ENCODE measurements at regions not wholly inside any gene's neighbourhood (a gene's known extent, or its start where the extent isn't known, plus 50 kb on each side); places are given as distances from the start of the nearest gene placed in this dataset.

DNA sequence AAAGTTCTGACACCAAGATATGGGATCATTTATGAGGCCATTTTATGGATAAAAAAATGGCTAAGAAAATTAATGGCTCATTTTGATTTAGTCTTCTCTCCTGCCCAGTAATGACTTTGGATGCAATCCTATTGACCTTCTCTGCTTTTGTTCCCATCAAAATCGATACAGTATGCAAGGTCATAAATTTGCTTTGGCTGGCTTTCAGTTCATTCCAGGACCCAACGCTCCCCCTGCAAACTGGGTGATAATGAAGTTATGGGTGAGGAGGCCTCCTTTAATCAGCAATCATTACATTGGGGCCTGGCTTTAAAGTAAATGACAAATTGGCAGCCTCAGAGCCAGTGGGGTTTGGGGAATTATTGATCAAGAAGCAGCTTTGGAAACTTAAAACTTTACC, 351.8 kb upstream of the GYPC start:
- TF ChIP-seq, protein P1, sequence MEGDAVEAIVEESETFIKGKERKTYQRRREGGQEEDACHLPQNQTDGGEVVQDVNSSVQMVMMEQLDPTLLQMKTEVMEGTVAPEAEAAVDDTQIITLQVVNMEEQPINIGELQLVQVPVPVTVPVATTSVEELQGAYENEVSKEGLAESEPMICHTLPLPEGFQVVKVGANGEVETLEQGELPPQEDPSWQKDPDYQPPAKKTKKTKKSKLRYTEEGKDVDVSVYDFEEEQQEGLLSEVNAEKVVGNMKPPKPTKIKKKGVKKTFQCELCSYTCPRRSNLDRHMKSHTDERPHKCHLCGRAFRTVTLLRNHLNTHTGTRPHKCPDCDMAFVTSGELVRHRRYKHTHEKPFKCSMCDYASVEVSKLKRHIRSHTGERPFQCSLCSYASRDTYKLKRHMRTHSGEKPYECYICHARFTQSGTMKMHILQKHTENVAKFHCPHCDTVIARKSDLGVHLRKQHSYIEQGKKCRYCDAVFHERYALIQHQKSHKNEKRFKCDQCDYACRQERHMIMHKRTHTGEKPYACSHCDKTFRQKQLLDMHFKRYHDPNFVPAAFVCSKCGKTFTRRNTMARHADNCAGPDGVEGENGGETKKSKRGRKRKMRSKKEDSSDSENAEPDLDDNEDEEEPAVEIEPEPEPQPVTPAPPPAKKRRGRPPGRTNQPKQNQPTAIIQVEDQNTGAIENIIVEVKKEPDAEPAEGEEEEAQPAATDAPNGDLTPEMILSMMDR (IDR thresholded peaks at IDR 0.05; ENCODE audit: borderline replicate concordance, insufficient read depth, low read depth, low read length): no peak
- H3K4me3 ChIP-seq (ENCODE audit: low read depth, low read length): no peak overlapping the region

DNA sequence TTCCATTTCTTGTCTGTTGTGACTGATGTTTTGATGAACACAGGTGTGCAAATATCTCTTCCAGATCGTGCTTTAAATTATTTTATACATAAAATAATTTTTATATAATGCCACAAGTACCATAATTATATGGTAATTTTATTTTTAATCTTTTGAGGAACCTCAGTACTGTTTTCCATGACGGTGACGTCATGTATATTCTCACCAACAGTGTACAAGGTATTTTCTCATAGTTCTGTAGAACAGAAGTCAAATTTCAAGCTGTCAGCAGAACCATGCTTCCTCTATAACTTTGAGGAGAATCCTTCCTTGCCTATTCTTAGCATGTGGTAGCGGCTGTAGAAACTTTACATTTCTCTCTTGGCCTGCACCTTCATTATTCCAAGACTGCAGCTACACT, 349.4 kb upstream of the GYPC start:
- TF ChIP-seq, protein P1 (IDR thresholded peaks at IDR 0.05; ENCODE audit: borderline replicate concordance, insufficient read depth, low read depth, low read length): no peak
- H3K4me3 ChIP-seq (ENCODE audit: low read depth, low read length): no peak overlapping the region

DNA sequence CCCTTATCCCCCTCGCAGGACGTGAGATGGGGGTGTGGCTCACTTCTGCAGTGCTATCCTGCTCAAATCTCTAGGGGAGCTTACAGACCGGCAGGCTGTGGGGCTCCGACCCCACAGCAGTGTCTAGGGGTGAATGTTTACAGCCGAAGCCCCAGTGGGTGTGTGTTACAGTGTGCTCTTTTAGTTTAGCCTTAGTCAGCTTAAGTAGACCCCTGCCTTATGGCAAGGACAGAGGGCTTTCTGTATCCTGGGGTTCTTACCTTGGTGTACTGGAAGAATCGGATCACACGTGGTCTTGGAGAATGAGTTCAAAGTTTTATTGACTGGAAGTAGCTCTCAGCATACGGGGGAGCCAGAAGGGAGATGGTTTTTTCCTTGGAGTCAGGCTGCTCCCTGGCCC, 348.2 kb upstream of the GYPC start:
- TF ChIP-seq, protein P1 (IDR thresholded peaks at IDR 0.05; ENCODE audit: borderline replicate concordance, insufficient read depth, low read depth, low read length): no peak
- H3K4me3 ChIP-seq (ENCODE audit: low read depth, low read length): no peak overlapping the region

DNA sequence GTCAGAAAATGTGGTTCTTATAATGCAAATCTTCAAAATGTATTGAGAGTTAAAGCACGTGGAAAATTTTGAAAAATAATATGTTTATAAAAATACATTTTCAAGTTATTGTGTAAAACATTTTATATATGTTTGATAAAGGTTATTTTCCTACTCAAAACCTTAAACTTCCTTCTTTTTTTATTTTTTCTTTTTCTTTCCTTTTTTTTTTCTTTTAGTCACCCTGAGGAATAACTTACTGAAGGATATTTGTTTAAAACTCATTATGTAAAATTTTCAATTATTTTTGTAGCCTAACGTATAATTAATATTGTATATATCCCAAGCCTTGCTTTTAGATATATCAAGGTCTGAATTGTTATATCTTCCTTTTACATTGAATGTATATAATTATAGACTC, 346.8 kb upstream of the GYPC start:
- no peak overlapping the region for H3K4me3 ChIP-seq (ENCODE audit: low read depth, low read length)
- TF ChIP-seq, protein P1 (IDR thresholded peaks at IDR 0.05; ENCODE audit: borderline replicate concordance, insufficient read depth, low read depth, low read length): no peak

DNA sequence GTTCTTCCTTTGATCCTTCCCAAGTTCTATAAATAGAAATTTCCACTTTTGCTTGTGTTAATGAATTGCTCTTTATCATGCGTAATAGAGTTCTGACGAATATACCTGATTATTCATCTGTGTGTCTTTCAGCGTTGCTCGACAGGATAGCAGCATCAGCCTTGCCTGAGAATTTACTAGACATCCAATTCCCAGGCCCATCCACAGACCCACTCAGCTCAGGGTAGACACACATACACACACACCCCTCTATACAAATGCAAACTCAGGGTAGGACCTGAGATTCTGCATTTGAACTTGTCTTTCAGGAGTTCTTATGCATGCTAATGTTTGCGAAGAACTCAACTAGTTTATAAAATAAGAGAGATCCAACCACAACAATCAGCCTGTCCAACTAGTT, 343.4 kb upstream of the GYPC start:
- TF ChIP-seq, protein P1 (IDR thresholded peaks at IDR 0.05; ENCODE audit: borderline replicate concordance, insufficient read depth, low read depth, low read length): no peak
- no peak overlapping the region for H3K4me3 ChIP-seq (ENCODE audit: low read depth, low read length)

DNA sequence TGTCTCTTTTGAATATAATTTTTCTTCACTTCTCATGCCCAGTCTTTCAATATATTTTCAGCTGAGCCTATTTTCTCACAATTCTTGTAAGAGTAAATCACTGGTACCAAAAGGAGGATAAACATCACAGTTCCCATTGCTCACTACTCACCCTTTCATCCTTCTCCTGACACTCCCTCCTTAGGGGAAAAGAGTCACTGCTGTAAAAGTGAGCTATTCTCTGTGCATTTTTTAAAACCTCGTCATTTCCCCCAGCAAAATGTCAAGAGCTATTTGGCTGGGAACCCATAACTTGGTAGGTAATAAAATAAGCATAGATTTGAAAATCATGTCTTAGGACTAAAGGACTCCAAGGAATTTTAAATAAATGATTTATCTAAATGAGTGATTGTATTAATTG, 340.1 kb upstream of the GYPC start:
- H3K4me3 ChIP-seq (ENCODE audit: low read depth, low read length): no peak overlapping the region
- TF ChIP-seq, protein P1 (IDR thresholded peaks at IDR 0.05; ENCODE audit: borderline replicate concordance, insufficient read depth, low read depth, low read length): no peak

DNA sequence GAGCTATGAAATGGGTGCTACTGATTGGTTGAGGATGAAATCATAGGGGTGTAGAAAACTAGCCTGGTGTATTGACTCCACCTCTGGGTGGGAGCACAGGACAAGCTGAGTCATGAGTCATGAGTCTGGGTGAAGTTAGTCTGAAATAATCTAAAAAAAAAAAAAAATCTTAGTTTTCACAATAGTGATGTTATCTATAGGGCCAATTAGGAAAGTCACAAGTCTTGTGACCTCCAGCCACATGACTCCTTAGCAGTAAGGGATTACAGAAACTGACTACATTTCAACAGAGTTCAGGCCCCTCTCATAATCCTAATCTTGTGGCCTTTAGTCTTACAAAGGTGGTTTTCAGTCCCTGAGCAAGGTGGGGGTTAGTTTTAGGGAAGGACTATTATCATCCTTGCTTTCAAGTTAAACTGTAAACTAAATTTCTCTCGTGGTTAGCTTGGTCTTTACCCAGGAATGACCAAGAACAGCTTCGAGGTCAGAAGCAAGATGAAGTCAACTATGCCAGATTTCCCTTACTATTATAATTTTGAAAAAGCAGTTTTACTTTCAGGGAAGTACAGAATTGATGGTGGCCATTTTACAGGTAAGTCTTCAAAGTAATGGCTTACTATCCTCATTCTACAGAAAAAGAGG, 338.0 kb upstream of the GYPC start:
- H3K4me3 ChIP-seq (ENCODE audit: low read depth, low read length): no peak overlapping the region
- TF ChIP-seq, protein P1 (IDR thresholded peaks at IDR 0.05; ENCODE audit: borderline replicate concordance, insufficient read depth, low read depth, low read length): no peak
